Uterus (tissue), 3 donors: ENCODE measurements at regions not wholly inside any gene's neighbourhood (a gene's known extent, or its start where the extent isn't known, plus 50 kb on each side); places are given as distances from the start of the nearest gene placed in this dataset.
"Not testable (repeated sequence)": the region's sequence is repeated elsewhere in the genome, so short reads cannot be mapped to it uniquely, and the experiment has no call there.

Experiments used
- DNase-seq, 2 donors: peaks; one replicate each; pipeline ENCODE4 v3.0.0-alpha.2; 2019 to 2020
- H3K27ac ChIP-seq, 2 donors: fragments of 200-600 bp; sonication (generic); 1 replicate in 1 of 2; 2 replicates in 1 of 2; pipeline ENCODE4 v1.5.1; 2016 to 2018
- H3K27me3 ChIP-seq, 2 donors: fragments of 200-600 bp; sonication (generic); one replicate each; pipeline ENCODE4 v1.5.1; 2018 to 2019; ENCODE audit warnings: control low read depth in 1 of 2
- H3K36me3 ChIP-seq, 2 donors: fragments of 200-600 bp; sonication (generic); one replicate each; pipeline ENCODE4 v1.5.1; 2019; ENCODE audit warnings: control low read depth in 1 of 2
- H3K4me1 ChIP-seq, 2 donors: fragments of 200-600 bp; sonication (generic); one replicate each; pipeline ENCODE4 v1.5.1; 2018 to 2019; ENCODE audit warnings: control low read depth in 1 of 2
- H3K4me3 ChIP-seq, 2 donors: fragments of 200-600 bp; sonication (generic); 1 replicate in 1 of 2; 2 replicates in 1 of 2; pipeline ENCODE4 v1.5.1; 2018 to 2019; ENCODE audit warnings: mild to moderate bottlenecking in 1 of 2
- H3K9me3 ChIP-seq, 2 donors: fragments of 200-600 bp; sonication (generic); one replicate each; pipeline ENCODE4 v1.5.1; 2019; ENCODE audit warnings: control low read depth in 1 of 2
- CTCF ChIP-seq, 4 experiments: fragments of 200-600 bp in 2 of 4; fragments of 450-650 bp in 2 of 4; sonication (generic) in 2 of 4; IDR thresholded peaks; one replicate each; pipeline ENCODE4 v1.5.1; 2016 to 2019; ENCODE audit warnings: antibody characterized with exemption in 4 of 4, mild to moderate bottlenecking in 2 of 4, moderate library complexity in 1 of 4
- POLR2A ChIP-seq, 2 donors: fragments of 450-650 bp; IDR thresholded peaks; one replicate each; pipeline ENCODE4 v1.6.1; 2016; ENCODE audit warnings: antibody characterized with exemption in 2 of 2, mild to moderate bottlenecking in 1 of 2, moderate library complexity in 1 of 2
- intact Hi-C: fragments of 100-400 bp; cut with DNase I; formaldehyde crosslinking; loops from one replicate; pipeline ENCODE4 v1.15.1; 2023; ENCODE audit warnings: low total_unique reads
- donor health status: DM: yes; HTN: yes; CAD: no.

GRCh38 chr18:44569391-44570055 lies 111.2 kb upstream of the SETBP1 start:
- TF ChIP-seq POLR2A (IDR thresholded peaks at IDR 0.05): no peak
- no peaks in the 10 kb centered on the region for H3K27me3 ChIP-seq

GRCh38 chr18:44579028-44579702 lies 101.5 kb upstream of the SETBP1 start:
- TF ChIP-seq POLR2A (IDR thresholded peaks at IDR 0.05) (no peak), CTCF (IDR thresholded peaks at IDR 0.05) (peak in 3 of 4 experiments; percentile 9 to 34 (median 17))
- no peaks in the 10 kb centered on the region for H3K36me3 ChIP-seq
- H3K4me1 ChIP-seq: no peaks in the 10 kb centered on the region
- no peaks in the 10 kb centered on the region for H3K27me3 ChIP-seq
- no peak overlapping the region for H3K27ac ChIP-seq
- H3K4me3 ChIP-seq: no peak overlapping the region
- intact Hi-C loops: no loop called here
- DNase-seq: no peak
- no peaks in the 10 kb centered on the region for H3K9me3 ChIP-seq

More at GRCh38 chr18:44569391-44570055, 111.2 kb upstream of the SETBP1 start:
- Histone ChIP-seq H3K4me1 (no peaks in the 10 kb centered on the region), H3K36me3 (no peaks in the 10 kb centered on the region), H3K4me3 (no peak overlapping the region), H3K27ac (no peak overlapping the region), H3K9me3 (no peaks in the 10 kb centered on the region)
- intact Hi-C loops: no loop called here
- DNase-seq: no peak

- no peaks in the 10 kb centered on the region for H3K27me3 ChIP-seq
- intact Hi-C loops: no loop called here
- no peaks in the 10 kb centered on the region for H3K9me3 ChIP-seq
- DNase-seq: no peak
- H3K4me3 ChIP-seq: no peak overlapping the region
- TF ChIP-seq CTCF (IDR thresholded peaks at IDR 0.05): no peak
- no peak for TF ChIP-seq POLR2A (IDR thresholded peaks at IDR 0.05)
- no peaks in the 10 kb centered on the region for H3K4me1 ChIP-seq
- no peaks in the 10 kb centered on the region for H3K36me3 ChIP-seq
- H3K27ac ChIP-seq: no peak overlapping the region
These were observed 100.9 kb upstream of the SETBP1 start for GRCh38 chr18:44579745-44580144.

GRCh38 chr18:44580159-44580558 lies 100.5 kb upstream of the SETBP1 start:
- no peak for DNase-seq
- Histone ChIP-seq H3K27ac (no peak overlapping the region), H3K4me3 (no peak overlapping the region), H3K9me3 (no peaks in the 10 kb centered on the region), H3K27me3 (no peaks in the 10 kb centered on the region), H3K4me1 (no peaks in the 10 kb centered on the region), H3K36me3 (no peaks in the 10 kb centered on the region)
- TF ChIP-seq POLR2A (IDR thresholded peaks at IDR 0.05) (no peak), CTCF (IDR thresholded peaks at IDR 0.05) (no peak)
- intact Hi-C loops: no loop called here

- intact Hi-C loops: not testable (repeated sequence)
These were observed 99.9 kb upstream of the SETBP1 start for GRCh38 chr18:44580782-44581181.

GRCh38 chr18:44582456-44582855 lies 98.2 kb upstream of the SETBP1 start:
- H3K36me3 ChIP-seq: no peaks in the 10 kb centered on the region
- no peak overlapping the region for H3K4me3 ChIP-seq
- H3K27ac ChIP-seq: no peak overlapping the region
- intact Hi-C loops: no loop called here
- no peaks in the 10 kb centered on the region for H3K27me3 ChIP-seq
- H3K9me3 ChIP-seq: no peaks in the 10 kb centered on the region
- no peaks in the 10 kb centered on the region for H3K4me1 ChIP-seq
- TF ChIP-seq POLR2A (IDR thresholded peaks at IDR 0.05) (no peak), CTCF (IDR thresholded peaks at IDR 0.05) (no peak)
- no peak for DNase-seq

More at GRCh38 chr18:44580782-44581181, 99.9 kb upstream of the SETBP1 start:
- not testable (repeated sequence) for H3K27me3 ChIP-seq, H3K4me3 ChIP-seq, H3K9me3 ChIP-seq, H3K4me1 ChIP-seq, DNase-seq, H3K27ac ChIP-seq, H3K36me3 ChIP-seq
